ENCODE measurements at regions not wholly inside any gene's neighbourhood (a gene's known extent, or its start where the extent isn't known, plus 50 kb on each side); places are given as distances from the start of the nearest gene placed in this dataset.

- no peak for DNase-seq
- Histone ChIP-seq H2AK5ac (ENCODE audit: insufficient read length, low read length) (no peak overlapping the region), H3K18ac (ENCODE audit: insufficient read length, low read depth, low read length) (no peak overlapping the region), H3K56ac (ENCODE audit: insufficient read length, low read depth, low read length) (no peak overlapping the region), H3K27ac (ENCODE audit: insufficient read length, low read depth, low read length) (no peak overlapping the region), H3K4me2 (ENCODE audit: insufficient read depth, insufficient read length, low read length) (no peak overlapping the region), H3T11ph (ENCODE audit: low read length) (no peak overlapping the region), H3K4ac (ENCODE audit: low read depth, low read length) (no peak overlapping the region), H3K9me3 (ENCODE audit: control insufficient read depth, low read depth, low read length) (no peaks in the 10 kb centered on the region), H2BK5ac (ENCODE audit: insufficient read length, low read length) (no peak overlapping the region), H3K23ac (ENCODE audit: insufficient read length, low read depth, low read length) (no peak overlapping the region), H3K23me2 (ENCODE audit: insufficient read length, low read depth, low read length, poor library complexity, severe bottlenecking) (no peaks in the 10 kb centered on the region), H2AFZ (ENCODE audit: low read length) (no peak overlapping the region), H4K91ac (ENCODE audit: insufficient read length, low read depth, low read length) (no peak overlapping the region), H4K8ac (replicated peaks; ENCODE audit: insufficient read length, low read depth, low read length) (no peak overlapping the region), H4K20me1 (ENCODE audit: control insufficient read depth, insufficient read depth, insufficient read length) (no peaks in the 10 kb centered on the region), H3K27me3 (ENCODE audit: insufficient read depth, low read length) (no peaks in the 10 kb centered on the region), H3K79me1 (ENCODE audit: insufficient read depth, low read depth, low read length, poor library complexity, severe bottlenecking) (no peaks in the 10 kb centered on the region), H4K5ac (ENCODE audit: insufficient read length, low read depth, low read length) (no peak overlapping the region), H2BK20ac (ENCODE audit: low read depth, low read length, poor library complexity, severe bottlenecking) (no peak overlapping the region), H2BK120ac (ENCODE audit: low read depth, low read length, poor library complexity, severe bottlenecking) (no peak overlapping the region), H3K79me2 (ENCODE audit: insufficient read depth, low read length) (no peaks in the 10 kb centered on the region), H3K14ac (ENCODE audit: insufficient read depth, low read length) (no peak overlapping the region), H2BK12ac (ENCODE audit: insufficient read length, low read depth, low read length) (no peak overlapping the region), H3K9ac (ENCODE audit: extremely low read depth, insufficient read length, low read length) (no peak overlapping the region), H2BK15ac (ENCODE audit: low read depth, low read length) (no peak overlapping the region), H3K4me1 (ENCODE audit: insufficient read depth, low read length) (no peaks in the 10 kb centered on the region)
- Mint-ChIP-seq H3K4me1 (no peaks in the 10 kb centered on the region), H3K4me3 (no peak overlapping the region), H3K9me3 (no peaks in the 10 kb centered on the region), H3K36me3 (ENCODE audit: insufficient read depth in 1 of 3, low read depth in 3 of 3) (no peaks in the 10 kb centered on the region), H3K27ac (no peak overlapping the region; a peak in 1 of 7 replicates), H3K27me3 (ENCODE audit: low read depth) (no peaks in the 10 kb centered on the region)
- no CpG with 5 or more reads among the region's 2 CpGs for WGBS (ENCODE audit: extremely low coverage, insufficient read length, low lambda C conversion rate)
- no peak for TF ChIP-seq CTCF (conservative IDR thresholded peaks at IDR 0.05)
Observed at GRCh38 chr3:22615790-22616189, 587.3 kb upstream of the UBE2E2 start.
